PC-3 (cell line): ENCODE measurements at regions not wholly inside any gene's neighbourhood (a gene's known extent, or its start where the extent isn't known, plus 50 kb on each side); places are given as distances from the start of the nearest gene placed in this dataset.

Experiments
- CTCF ChIP-seq: fragments of 300-600 bp; sonication (generic); conservative IDR thresholded peaks from 2 replicates; pipeline ENCODE4 v1.5.1; 2017; ENCODE audit warnings: antibody characterized with exemption, low read depth, mild to moderate bottlenecking, low read length
- EZH2phosphoT487 ChIP-seq: fragments of 300-600 bp; sonication (generic); IDR thresholded peaks from 2 replicates; pipeline ENCODE4 v1.6.1; 2018; ENCODE audit warnings: mild to moderate bottlenecking, antibody characterized with exemption, low read length, borderline replicate concordance

DNA sequence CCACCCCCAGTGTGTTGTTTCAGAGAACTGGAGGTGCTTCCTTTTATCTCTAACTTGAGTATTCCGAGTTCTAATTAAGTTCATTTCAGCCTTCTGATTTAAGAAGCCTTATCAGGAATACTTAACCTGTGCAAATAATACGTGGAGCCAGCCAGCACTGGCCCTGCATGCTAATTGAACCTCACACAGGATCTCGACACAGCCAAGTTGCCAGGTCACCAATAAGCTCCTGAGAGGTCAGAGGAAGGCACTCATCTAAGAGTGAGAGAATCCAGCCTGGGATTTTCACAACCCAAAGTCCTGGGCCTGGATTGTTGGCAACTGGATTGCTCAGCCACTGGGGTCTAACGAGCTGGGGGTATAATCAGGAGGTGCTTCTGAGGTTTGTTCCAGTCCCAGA is 157.7 kb upstream of the LRFN2 start:
- TF ChIP-seq CTCF (no peak), EZH2phosphoT487 (no peak)
